OCI-LY7 (cell line): ENCODE measurements at regions not wholly inside any gene's neighbourhood (a gene's known extent, or its start where the extent isn't known, plus 50 kb on each side); places are given as distances from the start of the nearest gene placed in this dataset.

Experiments used
- CTCF ChIP-seq: fragments of 200-600 bp; sonication (generic); conservative IDR thresholded peaks from 2 replicates; pipeline ENCODE4 v1.5.1; 2014; ENCODE audit warnings: mild to moderate bottlenecking, antibody characterized with exemption, low read length, moderate library complexity, mixed read lengths
- EZH2phosphoT487 ChIP-seq: fragments of 200-600 bp; sonication (generic); IDR thresholded peaks from 2 replicates; pipeline ENCODE4 v1.6.1; 2018; ENCODE audit warnings: low read depth, borderline replicate concordance, mild to moderate bottlenecking, mixed run types, antibody characterized with exemption, low read length, moderate library complexity, mixed read lengths

GRCh38 chr15:93372208-93372864 is 283.3 kb upstream of the RGMA start:
- TF ChIP-seq CTCF (no peak), EZH2phosphoT487 (no peak)
